ENCODE measurements at regions not wholly inside any gene's neighbourhood (a gene's known extent, or its start where the extent isn't known, plus 50 kb on each side); places are given as distances from the start of the nearest gene placed in this dataset.

DNA sequence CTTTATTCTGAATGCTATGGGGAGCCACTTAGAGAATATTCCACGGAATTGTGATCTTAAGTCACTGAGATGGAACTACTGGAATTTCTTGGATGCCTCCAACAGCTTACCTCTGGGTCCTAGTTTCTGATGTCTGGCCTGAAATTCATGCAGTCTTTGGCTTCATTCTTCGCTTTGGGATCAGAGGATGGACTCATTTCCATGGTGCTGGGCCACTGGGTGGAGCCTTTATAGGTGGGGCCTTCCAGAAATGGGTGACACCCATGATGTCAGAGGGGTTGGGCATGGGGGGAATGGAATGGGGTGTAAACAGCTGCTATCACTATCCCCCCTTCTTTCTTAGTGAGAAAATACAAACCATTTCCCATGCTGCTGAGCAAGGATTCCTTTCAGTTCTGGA, 73.7 kb upstream of the FGGY start:
- Histone ChIP-seq H3K36me3 (ENCODE audit: control insufficient read depth in 2 of 4, insufficient read depth in 4 of 4, low read length in 3 of 4) (no peaks in the 10 kb centered on the region), H3K27ac (ENCODE audit: low read depth, low read length) (no peak overlapping the region), H3K4ac (replicated peaks; ENCODE audit: insufficient read length, low read depth, low read length) (no peak overlapping the region), H3K23ac (ENCODE audit: insufficient read length) (no peak overlapping the region), H3K23me2 (ENCODE audit: low read depth, low read length) (no peaks in the 10 kb centered on the region), H3K27me3 (replicated peaks in 1 of 4; ENCODE audit: control insufficient read depth in 3 of 4, extremely low read depth in 1 of 4, insufficient read depth in 3 of 4, low read length in 3 of 4) (no peaks in the 10 kb centered on the region), H2BK12ac (ENCODE audit: low read depth, low read length) (no peak overlapping the region), H2BK15ac (ENCODE audit: low read length) (no peak overlapping the region), H3K4me2 (ENCODE audit: insufficient read depth in 1 of 2, low read depth in 2 of 2, low read length in 2 of 2) (no peak overlapping the region), H3K4me3 (ENCODE audit: extremely low read depth in 1 of 4, insufficient read depth in 2 of 4, low read depth in 3 of 4, low read length in 4 of 4) (no peak overlapping the region), H2AFZ (ENCODE audit: low read length) (no peak overlapping the region), H2BK20ac (ENCODE audit: low read length) (no peak overlapping the region), H3K4me1 (replicated peaks in 1 of 4; ENCODE audit: control insufficient read depth in 3 of 4, insufficient read depth in 4 of 4, low read length in 3 of 4) (no peaks in the 10 kb centered on the region), H4K91ac (replicated peaks; ENCODE audit: insufficient read length, low read length) (no peak overlapping the region), H3K18ac (ENCODE audit: extremely low read depth, low read length) (no peak overlapping the region), H3K79me1 (ENCODE audit: low read depth, low read length) (no peaks in the 10 kb centered on the region), H3K56ac (replicated peaks; ENCODE audit: insufficient read length, low read depth, low read length) (no peak overlapping the region), H3K9ac (replicated peaks in 1 of 4; ENCODE audit: extremely low read depth in 1 of 4, low read depth in 3 of 4, low read length in 3 of 4) (no peak overlapping the region), H3K9me3 (ENCODE audit: insufficient read depth in 2 of 2, low read depth in 1 of 2, low read length in 1 of 2) (no peaks in the 10 kb centered on the region; a peak in 1 of 4 replicates), H3K14ac (ENCODE audit: insufficient read length) (no peak overlapping the region), H3K79me2 (ENCODE audit: control insufficient read depth in 1 of 2, insufficient read depth in 2 of 2, low read length in 2 of 2) (no peaks in the 10 kb centered on the region), H4K8ac (ENCODE audit: extremely low read depth, insufficient read depth, low read length) (no peak overlapping the region), H4K5ac (ENCODE audit: insufficient read length, low read depth, low read length) (no peak overlapping the region), H2BK120ac (replicated peaks; ENCODE audit: low read depth, low read length) (no peak overlapping the region), H4K20me1 (replicated peaks in 1 of 2; ENCODE audit: control insufficient read depth in 1 of 2, insufficient read depth in 2 of 2, low read length in 2 of 2) (no peaks in the 10 kb centered on the region), H2AK5ac (ENCODE audit: low read depth, low read length) (no peak overlapping the region), H2BK5ac (ENCODE audit: low read depth, low read length) (no peak overlapping the region)
- 84% methylated on average over 2 of the region's 2 CpGs; no CpG with 5 or more reads in 1 of the 2 experiments for WGBS, 2 experiments (ENCODE audit: extremely low coverage in 1 of 2, insufficient coverage in 1 of 2, insufficient read length in 1 of 2, insufficient replicate concordance in 2 of 2, low coverage in 1 of 2, low lambda C conversion rate in 2 of 2, missing lambda C conversion rate in 1 of 2)
- ChIA-PET POLR2A (ENCODE audit: partially characterized antibody) (no interaction called here), CTCF (ENCODE audit: partially characterized antibody) (interaction anchor here (1.3 to 1.7 kb wide), 2 partner anchors 10 to 476 kb away, joined by 3 to 5 read pairs; no protein-coding TSS in a partner anchor)
- no peak for FAIRE-seq
- DNase-seq (ENCODE audit: low read depth in 1 of 2, low spot score in 2 of 2) = no peak
- no peak for TF ChIP-seq HDAC2 (IDR thresholded peaks at IDR 0.05; ENCODE audit: borderline replicate concordance in 1 of 2, low read depth in 2 of 2, low read length in 2 of 2)

Measured in H1 (cell line).